Liver (tissue), 8 donors: ENCODE measurements at regions not wholly inside any gene's neighbourhood (a gene's known extent, or its start where the extent isn't known, plus 50 kb on each side); places are given as distances from the start of the nearest gene placed in this dataset.

Source experiments
- DNase-seq: peaks from one replicate; pipeline ENCODE4 v3.0.0-alpha.2; 2017; ENCODE audit warnings: low spot score
- H3K27ac ChIP-seq, 2 donors: one replicate each; pipeline ENCODE4 v1.7.0; 2013; ENCODE audit warnings: inconsistent platforms in 2 of 2, low read length in 2 of 2, control low read depth in 1 of 2, low read depth in 1 of 2, mild to moderate bottlenecking in 1 of 2
- H3K27me3 ChIP-seq, 4 donors: one replicate each; pipeline versions ENCODE4 v1.6.1 to v1.7.0; 2013; ENCODE audit warnings: low read length in 3 of 4, inconsistent platforms in 1 of 4, mild to moderate bottlenecking in 1 of 4, moderate library complexity in 1 of 4; ENCODE audit not compliant: control insufficient read depth in 4 of 4, insufficient read depth in 4 of 4
- H3K36me3 ChIP-seq, 4 donors: one replicate each; pipeline versions ENCODE4 v1.6.1 to v1.7.0; 2013; ENCODE audit warnings: low read length in 3 of 4, mild to moderate bottlenecking in 3 of 4, low read depth in 1 of 4, moderate library complexity in 1 of 4; ENCODE audit not compliant: control insufficient read depth in 4 of 4, insufficient read depth in 3 of 4
- H3K4me1 ChIP-seq, 4 donors: one replicate each; pipeline versions ENCODE4 v1.6.1 to v1.7.0; 2013; ENCODE audit warnings: low read length in 3 of 4, mild to moderate bottlenecking in 3 of 4, moderate library complexity in 1 of 4; ENCODE audit not compliant: control insufficient read depth in 4 of 4, insufficient read depth in 4 of 4
- H3K4me3 ChIP-seq, 3 donors: one replicate each; pipeline versions ENCODE4 v1.6.1 to v1.7.0; 2013; ENCODE audit warnings: low read length in 3 of 3, control low read depth in 1 of 3, low read depth in 1 of 3, mild to moderate bottlenecking in 1 of 3
- H3K9ac ChIP-seq, 2 donors: one replicate each; pipeline ENCODE4 v1.7.0; 2013; ENCODE audit warnings: low read length in 2 of 2, mild to moderate bottlenecking in 2 of 2, moderate library complexity in 2 of 2, control low read depth in 1 of 2, low read depth in 1 of 2
- H3K9me3 ChIP-seq, 4 donors: one replicate each; pipeline versions ENCODE4 v1.6.1 to v1.7.0; 2013; ENCODE audit warnings: low read length in 3 of 4; ENCODE audit not compliant: control insufficient read depth in 4 of 4
- ATF3 ChIP-seq: IDR thresholded peaks from 2 replicates; pipeline ENCODE4 v1.6.1; 2016; ENCODE audit warnings: antibody characterized with exemption
- CTCF ChIP-seq: fragments of 150-350 bp; IDR thresholded peaks from 2 replicates; pipeline ENCODE4 v1.5.1; 2017; ENCODE audit warnings: improper control_type of control experiment, low read depth, low read length; ENCODE audit not compliant: missing input control
- EGR1 ChIP-seq, 2 donors: IDR thresholded peaks; 2 replicates each; pipeline ENCODE4 v1.6.1; 2016 to 2018; ENCODE audit warnings: antibody characterized with exemption in 2 of 2, low read depth in 2 of 2
- FOXA1 ChIP-seq: IDR thresholded peaks from 2 replicates; pipeline ENCODE4 v1.6.1; 2016; ENCODE audit warnings: antibody characterized with exemption
- FOXA2 ChIP-seq: IDR thresholded peaks from 2 replicates; pipeline ENCODE4 v1.6.1; 2016; ENCODE audit warnings: antibody characterized with exemption
- GABPA ChIP-seq, 2 donors: IDR thresholded peaks in 1 of 2; conservative IDR thresholded peaks in 1 of 2; 2 replicates each; pipeline ENCODE4 v1.6.1; 2016; ENCODE audit warnings: antibody characterized with exemption in 2 of 2, mild to moderate bottlenecking in 1 of 2, moderate library complexity in 1 of 2
- HNF4A ChIP-seq, 2 donors: conservative IDR thresholded peaks; 2 replicates each; pipeline ENCODE4 v1.6.1; 2016; ENCODE audit warnings: antibody characterized with exemption in 2 of 2, mild to moderate bottlenecking in 2 of 2
- HNF4G ChIP-seq: IDR thresholded peaks from 2 replicates; pipeline ENCODE4 v1.6.1; 2016; ENCODE audit warnings: antibody characterized with exemption
- JUND ChIP-seq, 2 donors: IDR thresholded peaks; 2 replicates each; pipeline ENCODE4 v1.6.1; 2016; ENCODE audit warnings: antibody characterized with exemption in 2 of 2
- MAX ChIP-seq: IDR thresholded peaks from 2 replicates; pipeline ENCODE4 v1.6.1; 2016; ENCODE audit warnings: antibody characterized with exemption
- NR2F2 ChIP-seq: IDR thresholded peaks from 2 replicates; pipeline ENCODE4 v1.6.1; 2016; ENCODE audit warnings: antibody characterized with exemption
- RAD21 ChIP-seq, 2 donors: IDR thresholded peaks; 2 replicates each; pipeline ENCODE4 v1.6.1; 2016; ENCODE audit warnings: antibody characterized with exemption in 2 of 2, mild to moderate bottlenecking in 2 of 2
- REST ChIP-seq: IDR thresholded peaks from 2 replicates; pipeline ENCODE4 v1.6.1; 2016; ENCODE audit warnings: antibody characterized with exemption, mild to moderate bottlenecking
- RXRA ChIP-seq, 2 donors: IDR thresholded peaks; 2 replicates each; pipeline ENCODE4 v1.6.1; 2017 to 2018; ENCODE audit warnings: antibody characterized with exemption in 2 of 2, mild to moderate bottlenecking in 1 of 2
- SP1 ChIP-seq: IDR thresholded peaks from 2 replicates; pipeline ENCODE4 v1.6.1; 2018; ENCODE audit warnings: antibody characterized with exemption, mild to moderate bottlenecking
- TAF1 ChIP-seq: conservative IDR thresholded peaks from 2 replicates; pipeline ENCODE4 v1.6.1; 2016; ENCODE audit warnings: antibody characterized with exemption, mild to moderate bottlenecking
- YY1 ChIP-seq: IDR thresholded peaks from 2 replicates; pipeline ENCODE4 v1.6.1; 2016; ENCODE audit warnings: antibody characterized with exemption, mild to moderate bottlenecking
- ZBTB33 ChIP-seq: IDR thresholded peaks from 2 replicates; pipeline ENCODE4 v1.6.1; 2016; ENCODE audit warnings: antibody characterized with exemption
- WGBS: extraction: QIAGEN DNeasy Blood & Tissue Kit; methylation state at CpG from one replicate; pipeline ENCODE4 v1.1.7; 2013; 5-methylcytosine and 5-hydroxymethylcytosine counted together
- donor health status: healthy.
- donor health status: healthy.
- donor health status: healthy.
- donor health status: healthy.
- donor health status: healthy.

- 80% methylated on average over 2 of the region's 2 CpGs for WGBS
- no peaks in the 10 kb centered on the region for H3K9me3 ChIP-seq
- no peak overlapping the region for H3K9ac ChIP-seq
- no peaks in the 10 kb centered on the region for H3K36me3 ChIP-seq
- no peaks in the 10 kb centered on the region for H3K4me1 ChIP-seq
- no peak for TF ChIP-seq RXRA (IDR thresholded peaks at IDR 0.05)
- no peak for TF ChIP-seq CTCF
- no peak for TF ChIP-seq RAD21 (IDR thresholded peaks at IDR 0.05)
- no peak for TF ChIP-seq TAF1
- no peak for TF ChIP-seq EGR1 (IDR thresholded peaks at IDR 0.05; ENCODE audit: low read depth in 2 of 2)
- TF ChIP-seq HNF4A (conservative IDR thresholded peaks at IDR 0.05), result no peak
- TF ChIP-seq REST, result no peak
- TF ChIP-seq GABPA (IDR thresholded peaks at IDR 0.05 in 1 of 2, conservative IDR thresholded peaks at IDR 0.05 in 1 of 2), result no peak
- no peak for TF ChIP-seq SP1
- no peak for TF ChIP-seq FOXA1
- no peak for TF ChIP-seq ATF3
- no peak for TF ChIP-seq NR2F2
- TF ChIP-seq JUND (IDR thresholded peaks at IDR 0.05), result no peak
- no peak for TF ChIP-seq FOXA2
- TF ChIP-seq ZBTB33, result no peak
- no peak overlapping the region for H3K27ac ChIP-seq
- no peak overlapping the region for H3K4me3 ChIP-seq
- DNase-seq, result no peak
- H3K27me3 ChIP-seq, result no peaks in the 10 kb centered on the region
Measured at GRCh38 chr10:125334545-125334944, 174.2 kb upstream of the CTBP2 start.

- DNase-seq, result no peak
- no peak overlapping the region for H3K27ac ChIP-seq
- no peak overlapping the region for H3K9ac ChIP-seq
- H3K4me3 ChIP-seq, result no peak overlapping the region
- H3K27me3 ChIP-seq, result no peaks in the 10 kb centered on the region
- no peaks in the 10 kb centered on the region for H3K36me3 ChIP-seq
- WGBS, result 89% methylated on average over 1 of the region's 1 CpG
- H3K9me3 ChIP-seq, result no peaks in the 10 kb centered on the region
- H3K4me1 ChIP-seq, result no peaks in the 10 kb centered on the region
- TF ChIP-seq EGR1 (IDR thresholded peaks at IDR 0.05; ENCODE audit: low read depth in 2 of 2), result no peak
- TF ChIP-seq CTCF, result no peak
- TF ChIP-seq HNF4G, result no peak
- no peak for TF ChIP-seq HNF4A (conservative IDR thresholded peaks at IDR 0.05)
- no peak for TF ChIP-seq RAD21 (IDR thresholded peaks at IDR 0.05)
- no peak for TF ChIP-seq JUND (IDR thresholded peaks at IDR 0.05)
- TF ChIP-seq ZBTB33, result no peak
- TF ChIP-seq YY1, result no peak
- no peak for TF ChIP-seq MAX
- TF ChIP-seq FOXA1, result no peak
- no peak for TF ChIP-seq ATF3
Measured at GRCh38 chr10:125333769-125334168, 173.4 kb upstream of the CTBP2 start.
